GM12874 (cell line): ENCODE measurements at regions not wholly inside any gene's neighbourhood (a gene's known extent, or its start where the extent isn't known, plus 50 kb on each side); places are given as distances from the start of the nearest gene placed in this dataset.

Experiments used
- CTCF ChIP-seq: IDR thresholded peaks from 2 replicates; pipeline ENCODE4 v1.5.1; 2011; ENCODE audit warnings: low read depth, mild to moderate bottlenecking, control low read depth, low read length, moderate library complexity; ENCODE audit not compliant: insufficient read depth

GRCh38 chr5:155485386-155485785 is 471.8 kb downstream of the KIF4B start:
- TF ChIP-seq CTCF, result no peak

GRCh38 chr5:155489949-155490348 is 476.4 kb downstream of the KIF4B start:
- TF ChIP-seq CTCF, result no peak

- TF ChIP-seq CTCF, result no peak
Observed at GRCh38 chr5:155492191-155492590, 478.6 kb downstream of the KIF4B start.

GRCh38 chr5:155504606-155505005 is 491.1 kb downstream of the KIF4B start:
- no peak for TF ChIP-seq CTCF

- TF ChIP-seq CTCF, result no peak
Observed at GRCh38 chr5:155507363-155507762, 493.8 kb downstream of the KIF4B start.

GRCh38 chr5:155508673-155509072 is 495.1 kb downstream of the KIF4B start:
- TF ChIP-seq CTCF, result no peak

GRCh38 chr5:155512329-155512728 is 498.8 kb downstream of the KIF4B start:
- TF ChIP-seq CTCF, result no peak

GRCh38 chr5:155514105-155514563 is 500.6 kb downstream of the KIF4B start:
- no peak for TF ChIP-seq CTCF
